HG03342 (cell line): ENCODE measurements at regions not wholly inside any gene's neighbourhood (a gene's known extent, or its start where the extent isn't known, plus 50 kb on each side); places are given as distances from the start of the nearest gene placed in this dataset.

Experiments
- ATAC-seq: cut with Tn5 transposase; IDR thresholded peaks from one replicate; pipeline ENCODE4 v1.9.1; 2021; ENCODE audit warnings: mild to moderate bottlenecking, moderate library complexity; ENCODE audit not compliant: unreplicated experiment

- no peak for ATAC-seq
These were observed 267.2 kb downstream of the PARN start for GRCh38 chr16:14362774-14363371.

GRCh38 chr16:14360326-14361037 lies 269.6 kb downstream of the PARN start:
- no peak for ATAC-seq

- ATAC-seq = no peak
These were observed 271.3 kb downstream of the PARN start for GRCh38 chr16:14358697-14359305.

- no peak for ATAC-seq
These were observed 272.7 kb downstream of the PARN start for GRCh38 chr16:14357328-14357727.

GRCh38 chr16:14356064-14356463 lies 274.0 kb downstream of the PARN start:
- no peak for ATAC-seq

- ATAC-seq = peak; percentile 94
These were observed 275.3 kb downstream of the PARN start for GRCh38 chr16:14354561-14355351.

GRCh38 chr16:14353340-14353739 lies 276.7 kb downstream of the PARN start:
- ATAC-seq = no peak

GRCh38 chr16:14351647-14352046 lies 278.4 kb downstream of the PARN start:
- ATAC-seq = no peak

GRCh38 chr16:14350626-14351025 lies 279.4 kb downstream of the PARN start:
- no peak for ATAC-seq

GRCh38 chr16:14350081-14350480 lies 279.0 kb downstream of the MRTFB start:
- no peak for ATAC-seq

GRCh38 chr16:14347706-14348105 lies 276.6 kb downstream of the MRTFB start:
- ATAC-seq = no peak

- ATAC-seq = no peak
These were observed 275.4 kb downstream of the MRTFB start for GRCh38 chr16:14346278-14347142.

- ATAC-seq = no peak
These were observed 274.5 kb downstream of the MRTFB start for GRCh38 chr16:14345512-14346115.

- ATAC-seq = no peak
These were observed 273.8 kb downstream of the MRTFB start for GRCh38 chr16:14344945-14345344.

- no peak for ATAC-seq
These were observed 273.2 kb downstream of the MRTFB start for GRCh38 chr16:14344292-14344691.

- no peak for ATAC-seq
These were observed 270.5 kb downstream of the MRTFB start for GRCh38 chr16:14341324-14342225.

- no peak for ATAC-seq
These were observed 268.6 kb downstream of the MRTFB start for GRCh38 chr16:14339694-14340093.

- no peak for ATAC-seq
These were observed 267.9 kb downstream of the MRTFB start for GRCh38 chr16:14338969-14339368.

GRCh38 chr16:14338236-14338635 lies 267.1 kb downstream of the MRTFB start:
- no peak for ATAC-seq
